ENCODE measurements at regions not wholly inside any gene's neighbourhood (a gene's known extent, or its start where the extent isn't known, plus 50 kb on each side); places are given as distances from the start of the nearest gene placed in this dataset.
A peak's percentile ranks its signal among the peaks of the same experiment; 100 is the strongest.

GRCh38 chr10:78957471-78958039 is 111.2 kb upstream of the ZMIZ1 start:
- no peak for DNase-seq (ENCODE audit: low read depth in 2 of 2)

- DNase-seq (ENCODE audit: low read depth in 2 of 2): no peak
These were observed 109.4 kb upstream of the ZMIZ1 start for GRCh38 chr10:78959217-78959923.

GRCh38 chr10:78959924-78960285 is 108.9 kb upstream of the ZMIZ1 start:
- DNase-seq (ENCODE audit: low read depth in 2 of 2): no peak

- DNase-seq (ENCODE audit: low read depth in 2 of 2): no peak
These were observed 108.4 kb upstream of the ZMIZ1 start for GRCh38 chr10:78960316-78960800.

GRCh38 chr10:78961760-78962159 is 107.0 kb upstream of the ZMIZ1 start:
- DNase-seq (ENCODE audit: low read depth in 2 of 2): no peak

GRCh38 chr10:78963074-78964034 is 105.4 kb upstream of the ZMIZ1 start:
- no peak for DNase-seq (ENCODE audit: low read depth in 2 of 2)

DNA sequence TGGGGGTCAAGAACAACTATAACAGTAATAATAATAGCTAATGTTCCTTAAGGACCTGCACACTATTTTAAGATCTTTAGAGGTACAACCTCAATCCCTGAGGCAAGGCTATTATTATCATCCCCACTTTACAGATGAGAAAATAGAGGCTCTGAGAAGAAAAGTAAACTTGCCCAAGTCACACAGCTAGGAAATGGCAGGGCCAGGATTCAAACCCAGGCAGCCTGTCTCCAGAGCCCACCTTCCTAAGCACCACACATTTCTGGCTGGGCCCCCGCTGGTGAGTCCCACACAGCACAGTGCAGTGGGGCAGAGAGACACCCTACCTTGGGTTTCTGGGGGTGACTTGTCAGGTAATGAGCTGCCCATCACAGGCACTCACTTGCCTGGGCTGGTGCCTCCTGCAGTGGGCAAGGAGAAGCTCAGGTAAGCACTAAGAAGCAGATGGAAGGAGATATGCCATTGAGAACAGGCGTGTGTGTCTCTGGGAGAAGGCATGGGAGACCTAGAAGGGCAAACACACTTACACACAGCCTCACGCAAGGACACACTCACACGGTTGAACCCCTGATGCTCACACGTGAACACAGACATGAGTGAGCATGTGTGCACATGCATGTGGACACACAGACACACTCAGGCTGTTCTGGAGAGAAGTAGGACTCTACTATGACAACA is 104.4 kb upstream of the ZMIZ1 start:
- DNase-seq (ENCODE audit: low read depth in 2 of 2): no peak

DNA sequence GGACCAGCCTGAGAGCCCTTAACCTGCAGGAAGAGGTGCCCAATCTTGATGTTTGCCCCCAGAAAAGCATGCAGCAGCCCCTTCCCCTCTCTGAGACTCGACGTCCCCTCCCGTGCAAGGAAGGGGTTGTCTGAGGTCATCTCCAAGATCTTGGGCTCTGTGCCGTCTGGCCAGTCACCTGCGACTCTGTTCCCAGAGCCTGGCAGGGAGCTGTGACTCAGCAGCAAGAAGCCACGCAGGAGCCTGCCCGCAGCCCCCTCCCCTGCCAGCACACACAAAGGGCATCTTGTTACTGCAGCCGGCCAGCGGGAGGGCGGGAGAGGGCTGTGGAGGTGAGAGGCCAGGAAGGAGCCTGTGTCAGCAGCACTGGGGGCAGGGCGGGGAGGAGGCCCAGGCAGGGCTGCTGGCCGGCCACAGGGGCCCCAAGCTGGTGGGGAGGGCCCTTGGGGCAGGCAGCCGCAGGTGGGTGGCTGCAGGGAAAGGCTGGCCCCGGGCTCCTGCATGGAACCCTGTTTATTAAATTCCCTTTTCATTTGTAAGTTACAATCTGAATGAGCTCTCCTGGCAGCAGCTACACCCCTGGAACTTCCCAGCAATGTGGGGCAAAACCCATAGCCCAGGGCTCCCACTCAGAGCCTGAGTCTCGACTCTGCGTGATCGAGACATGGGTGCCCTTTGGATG is 103.7 kb upstream of the ZMIZ1 start:
- DNase-seq (ENCODE audit: low read depth in 2 of 2): no peak

DNA sequence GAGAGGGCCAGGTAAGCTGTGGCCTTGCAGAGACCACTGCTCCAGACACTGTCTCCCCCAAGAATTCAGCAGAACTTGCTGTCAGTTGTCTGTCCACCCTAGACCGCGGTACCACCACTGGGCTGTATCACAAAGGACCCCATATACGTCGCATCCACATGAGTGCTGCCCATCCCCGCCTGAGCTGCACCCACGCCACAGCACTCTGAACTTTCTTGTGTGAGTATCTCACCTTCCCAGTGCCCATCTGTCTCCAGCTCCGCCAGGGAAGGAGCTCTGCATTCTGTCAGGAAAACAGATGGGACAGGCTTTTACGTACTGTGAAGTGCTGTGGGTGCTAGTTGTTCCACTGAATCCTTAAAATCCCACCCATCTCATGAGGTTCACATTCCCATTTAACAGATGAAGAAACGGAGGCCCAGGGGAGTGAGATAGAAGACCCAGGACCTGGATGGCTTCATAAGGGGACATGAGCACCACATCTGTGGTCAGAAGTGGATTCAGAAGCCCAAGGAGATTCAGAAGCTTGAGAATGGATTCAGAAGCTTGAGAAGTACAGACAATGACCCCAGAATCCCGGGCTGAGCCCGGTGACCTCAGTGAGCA is 102.5 kb upstream of the ZMIZ1 start:
- no peak for DNase-seq (ENCODE audit: low read depth in 2 of 2)

DNA sequence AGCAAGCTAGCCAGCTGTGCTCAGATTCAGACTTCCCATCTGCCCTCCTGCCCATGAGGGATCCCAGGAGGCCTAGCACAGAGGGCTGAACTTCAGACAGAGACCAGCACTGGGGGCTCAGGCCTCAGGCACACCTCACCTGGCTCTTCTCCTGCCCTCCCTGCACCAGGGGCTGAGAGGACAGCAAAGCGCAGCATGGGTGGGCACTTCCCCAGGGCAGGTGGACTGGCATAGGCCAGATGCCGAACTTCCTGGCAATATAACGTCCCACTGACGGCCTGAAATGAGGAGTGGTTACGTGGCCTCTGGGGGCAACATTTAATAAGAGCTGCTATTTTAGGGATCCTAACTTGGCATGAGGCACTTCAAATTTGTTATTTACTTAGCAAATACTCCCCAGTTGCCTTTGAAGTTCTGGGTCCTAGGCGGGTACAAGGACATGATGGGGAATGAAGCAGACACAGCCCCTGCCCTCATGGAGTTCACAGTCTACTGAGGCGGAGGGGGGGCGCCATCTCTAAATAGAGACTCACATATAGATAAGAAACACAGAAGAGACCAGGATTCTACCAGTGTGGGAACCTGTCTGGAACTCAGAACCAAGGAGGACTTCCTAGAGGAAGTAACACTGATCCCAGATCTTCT is 101.8 kb upstream of the ZMIZ1 start:
- DNase-seq (ENCODE audit: low read depth in 2 of 2): no peak

- DNase-seq (ENCODE audit: low read depth in 2 of 2): no peak
These were observed 100.3 kb upstream of the ZMIZ1 start for GRCh38 chr10:78968300-78968942.

DNA sequence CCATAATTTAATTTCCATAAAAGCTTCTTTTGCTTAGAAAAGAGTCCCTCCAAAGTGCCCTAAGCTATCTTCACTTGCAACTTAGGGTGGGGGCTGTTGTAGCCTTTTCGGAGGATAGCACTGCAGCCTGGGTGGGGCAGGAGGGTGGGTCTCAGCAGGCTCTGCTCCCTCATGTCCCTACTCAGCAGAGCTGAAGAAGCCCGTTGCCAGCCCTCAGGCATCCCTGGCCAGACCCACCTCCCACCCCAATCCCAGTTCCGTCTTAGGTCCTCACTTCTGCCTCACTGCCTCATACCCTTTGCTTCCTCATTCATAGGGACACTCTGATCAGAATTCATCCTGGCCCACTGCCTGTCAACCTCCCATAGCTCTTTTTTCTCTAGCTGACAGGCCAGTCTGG is 99.8 kb upstream of the ZMIZ1 start:
- DNase-seq (ENCODE audit: low read depth in 2 of 2): no peak

GRCh38 chr10:78969719-78970118 is 99.0 kb upstream of the ZMIZ1 start:
- DNase-seq (ENCODE audit: low read depth in 2 of 2): no peak

DNA sequence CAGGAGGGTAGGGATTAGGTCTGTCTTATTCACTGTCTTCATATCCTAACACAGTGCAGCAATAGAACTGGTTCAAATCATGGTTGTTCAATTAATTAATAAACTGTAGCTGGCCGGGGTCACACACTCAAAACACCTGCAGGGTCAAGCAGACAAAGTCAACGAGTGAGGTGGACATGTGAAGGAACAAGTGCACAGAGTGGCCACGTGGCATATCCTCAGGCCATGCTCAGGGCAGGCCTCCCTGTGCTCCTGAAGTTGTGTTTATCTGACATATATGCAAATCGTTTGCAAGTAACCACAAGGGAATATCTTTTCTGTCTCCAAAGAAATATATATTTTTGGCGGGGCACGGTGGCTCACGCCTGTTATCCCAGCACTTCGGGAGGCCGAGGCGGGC is 98.5 kb upstream of the ZMIZ1 start:
- no peak for DNase-seq (ENCODE audit: low read depth in 2 of 2)

GRCh38 chr10:78971094-78971682 is 97.6 kb upstream of the ZMIZ1 start:
- no peak for DNase-seq (ENCODE audit: low read depth in 2 of 2)

- no peak for DNase-seq (ENCODE audit: low read depth in 2 of 2)
These were observed 96.4 kb upstream of the ZMIZ1 start for GRCh38 chr10:78972160-78972946.

DNA sequence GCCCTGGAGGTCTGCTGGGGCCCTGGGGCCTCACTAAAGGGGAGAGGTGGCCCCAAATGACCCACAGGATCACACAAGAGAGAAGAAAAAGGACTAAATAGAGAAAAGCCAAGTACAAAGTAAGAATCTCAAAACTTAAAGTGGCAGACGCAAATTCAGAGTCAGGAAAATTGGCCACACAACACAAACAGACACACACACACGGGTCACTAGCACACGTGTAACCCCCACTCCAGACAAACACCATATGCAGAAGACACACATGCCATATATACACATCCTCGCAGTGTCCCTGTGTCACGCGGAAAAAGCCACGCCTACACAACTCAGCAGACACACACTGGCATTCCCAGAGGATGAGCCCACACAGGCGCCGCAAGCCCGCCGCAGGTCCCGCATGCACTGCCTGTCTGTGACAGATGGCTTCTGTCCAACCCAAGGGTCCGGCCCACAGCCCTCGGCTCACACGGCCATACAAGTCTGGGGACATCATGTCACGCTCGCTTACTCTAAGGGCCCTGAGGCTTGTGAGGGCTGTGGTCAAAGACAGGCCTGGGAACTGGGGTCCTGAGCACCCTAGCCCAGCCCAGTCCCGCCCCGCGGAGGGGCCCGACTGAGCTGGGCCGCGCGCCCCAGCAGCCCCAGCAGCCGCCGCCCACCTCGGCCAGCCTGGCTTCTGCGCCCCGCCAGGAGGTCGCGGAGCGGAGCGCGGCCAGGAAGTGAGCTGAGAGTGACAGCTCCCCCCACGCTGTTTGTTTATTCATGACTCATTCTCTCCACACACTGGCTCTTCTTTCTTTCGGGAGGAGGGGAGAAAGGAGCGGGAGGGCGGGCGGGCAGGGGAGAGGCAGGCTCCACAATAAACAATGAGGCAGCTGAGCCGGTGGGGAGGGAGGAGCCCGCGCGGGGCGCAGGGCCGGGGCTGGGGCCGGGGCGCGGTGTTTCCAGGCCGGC is 95.5 kb upstream of the ZMIZ1 start:
- DNase-seq (ENCODE audit: low read depth in 2 of 2): peak; percentile 44 to 53

Data from stimulated activated CD8-positive, alpha-beta memory T cell treated with anti-CD3 and anti-CD28 coated beads, Interleukin-2, amount 100 ng/mL, for 1 hour (primary cell).